IMR-90 (cell line): ENCODE measurements at regions not wholly inside any gene's neighbourhood (a gene's known extent, or its start where the extent isn't known, plus 50 kb on each side); places are given as distances from the start of the nearest gene placed in this dataset.

Experiments used
- ATAC-seq: fragments of 200-7000 bp; cut with Tn5 transposase; 2 replicates; pipeline ENCODE4 v1.9.1; 2020; ENCODE audit warnings: low read depth, mild to moderate bottlenecking, moderate library complexity
- BruUV-seq: library from RNA; stranded (reverse); fragments of 400-500 nt; replicated peaks from 2 replicates; lab custom pipeline; 2021; lab: Mats Ljungman, UMichigan
- CTCF ChIA-PET: fragments of 300-600 bp; formaldehyde crosslinking; extraction: SDS; loops from one replicate; lab custom pipeline; 2021; ENCODE audit warnings: antibody characterized with exemption; lab: Yijun Ruan, JAX
- POLR2A ChIA-PET: fragments of 300-600 bp; sonication (Branson Sonifier 250); formaldehyde crosslinking; loops from one replicate; lab custom pipeline; 2022; ENCODE audit warnings: antibody characterized with exemption; ENCODE audit not compliant: unreplicated experiment; lab: Charles Lee
- DNase-seq: peaks from one replicate; pipeline ENCODE4 v3.0.0; 2013
- H2AFZ ChIP-seq: replicated peaks from 2 replicates; pipeline ENCODE3; 2013; ENCODE audit warnings: low read length, mild to moderate bottlenecking; ENCODE audit not compliant: poor library complexity
- H2AK5ac ChIP-seq: 2 replicates; pipeline ENCODE4 v1.6.1; 2013; ENCODE audit warnings: low read depth, low read length, inconsistent platforms
- H2AK9ac ChIP-seq: replicated peaks from 2 replicates; pipeline ENCODE3; 2013; ENCODE audit warnings: mild to moderate bottlenecking, low read depth, low read length, moderate library complexity; ENCODE audit not compliant: poor library complexity
- H2BK120ac ChIP-seq: 2 replicates; pipeline ENCODE4 v1.6.1; 2013; ENCODE audit warnings: low read depth, low read length, inconsistent platforms
- H2BK15ac ChIP-seq: 3 replicates; pipeline ENCODE4 v1.6.1; 2013; ENCODE audit warnings: low read depth, low read length, inconsistent platforms
- H2BK20ac ChIP-seq: 2 replicates; pipeline ENCODE4 v1.6.1; 2013; ENCODE audit warnings: low read depth, mild to moderate bottlenecking, inconsistent platforms, low read length, moderate library complexity
- H2BK5ac ChIP-seq: 2 replicates; pipeline ENCODE4 v1.6.1; 2013; ENCODE audit warnings: mild to moderate bottlenecking, low read depth, low read length, inconsistent platforms; ENCODE audit not compliant: poor library complexity, severe bottlenecking
- H3K14ac ChIP-seq: replicated peaks from 2 replicates; pipeline ENCODE4 v1.6.1; 2013; ENCODE audit warnings: low read depth, low read length, inconsistent platforms
- H3K18ac ChIP-seq: 2 replicates; pipeline ENCODE4 v1.6.1; 2013; ENCODE audit warnings: low read depth, low read length, control low read depth
- H3K23ac ChIP-seq: 2 replicates; pipeline ENCODE4 v1.6.1; 2013; ENCODE audit warnings: low read depth, low read length, inconsistent platforms
- H3K27ac ChIP-seq: 2 replicates; pipeline ENCODE4 v1.5.1; 2013; ENCODE audit warnings: mild to moderate bottlenecking, control low read depth, low read length; ENCODE audit not compliant: insufficient read depth
- H3K27me3 ChIP-seq: 2 replicates; pipeline ENCODE4 v1.6.1; 2013; ENCODE audit warnings: low read length; ENCODE audit not compliant: control insufficient read depth, insufficient read depth
- H3K36me3 ChIP-seq: 2 replicates; pipeline ENCODE4 v1.6.1; 2013; ENCODE audit warnings: low read length, mixed read lengths; ENCODE audit not compliant: control insufficient read depth, insufficient read depth
- H3K4ac ChIP-seq: 2 replicates; pipeline ENCODE4 v1.6.1; 2013; ENCODE audit warnings: low read depth, low read length, inconsistent platforms
- H3K4me1 ChIP-seq: 2 replicates; pipeline ENCODE4 v1.6.1; 2013; ENCODE audit warnings: low read length, mixed read lengths; ENCODE audit not compliant: control insufficient read depth, insufficient read depth
- H3K4me2 ChIP-seq: 2 replicates; pipeline ENCODE4 v1.6.1; 2013; ENCODE audit warnings: low read depth, mild to moderate bottlenecking, control low read depth, low read length, moderate library complexity
- H3K4me3 ChIP-seq: 2 replicates; pipeline ENCODE4 v1.5.1; 2013; ENCODE audit warnings: low read depth, mild to moderate bottlenecking, control low read depth, low read length, moderate library complexity; ENCODE audit not compliant: insufficient read depth
- H3K56ac ChIP-seq: 2 replicates; pipeline ENCODE4 v1.6.1; 2013; ENCODE audit warnings: low read length, inconsistent platforms; ENCODE audit not compliant: insufficient read depth; ENCODE audit errors: extremely low read depth
- H3K79me1 ChIP-seq, 2 experiments: 2 replicates each; pipeline ENCODE4 v1.6.1; 2013; ENCODE audit warnings: low read length in 2 of 2, inconsistent platforms in 1 of 2, low read depth in 1 of 2
- H3K9ac ChIP-seq: 2 replicates; pipeline ENCODE4 v1.6.1; 2013; ENCODE audit warnings: low read depth, low read length, control low read depth
- H3K9me1 ChIP-seq: 2 replicates; pipeline ENCODE4 v1.6.1; 2013; ENCODE audit warnings: low read length, inconsistent platforms; ENCODE audit not compliant: insufficient read depth
- H3K9me3 ChIP-seq: 2 replicates; pipeline ENCODE4 v1.6.1; 2013; ENCODE audit warnings: low read length; ENCODE audit not compliant: control insufficient read depth, insufficient read depth
- H4K20me1 ChIP-seq: 2 replicates; pipeline ENCODE4 v1.6.1; 2013; ENCODE audit warnings: low read length, inconsistent platforms; ENCODE audit not compliant: insufficient read depth
- H4K5ac ChIP-seq: 2 replicates; pipeline ENCODE4 v1.6.1; 2013; ENCODE audit warnings: mild to moderate bottlenecking, low read depth, low read length, control low read depth
- H4K8ac ChIP-seq, 2 experiments: 2 replicates each; pipeline ENCODE4 v1.6.1; 2013; ENCODE audit warnings: low read depth in 2 of 2, low read length in 2 of 2, control low read depth in 1 of 2, inconsistent platforms in 1 of 2
- H4K91ac ChIP-seq: 2 replicates; pipeline ENCODE4 v1.6.1; 2013; ENCODE audit warnings: low read depth, low read length, inconsistent platforms; ENCODE audit not compliant: insufficient read depth
- BHLHE40 ChIP-seq: fragments of 150-350 bp; IDR thresholded peaks from 2 replicates; pipeline ENCODE4 v1.6.1; 2016; ENCODE audit warnings: mild to moderate bottlenecking, low read depth, low read length
- CEBPB ChIP-seq: IDR thresholded peaks from 2 replicates; pipeline ENCODE4 v1.6.1; 2012; ENCODE audit warnings: low read depth, low read length, improper control_type of control experiment
- CHD1 ChIP-seq: IDR thresholded peaks from 2 replicates; pipeline ENCODE4 v1.6.1; 2012; ENCODE audit warnings: low read depth, low read length, improper control_type of control experiment
- FOS ChIP-seq: fragments of 150-350 bp; IDR thresholded peaks from 2 replicates; pipeline ENCODE4 v1.6.1; 2016; ENCODE audit warnings: low read depth, low read length
- MAFK ChIP-seq: IDR thresholded peaks from 2 replicates; pipeline ENCODE4 v1.6.1; 2012; ENCODE audit warnings: low read depth, low read length, improper control_type of control experiment
- MAZ ChIP-seq: IDR thresholded peaks from 2 replicates; pipeline ENCODE4 v1.6.1; 2012; ENCODE audit warnings: low read depth, mild to moderate bottlenecking, low read length, improper control_type of control experiment, moderate library complexity, borderline replicate concordance
- MXI1 ChIP-seq: IDR thresholded peaks from 2 replicates; pipeline ENCODE4 v1.6.1; 2012; ENCODE audit warnings: low read depth, mild to moderate bottlenecking, low read length, moderate library complexity, borderline replicate concordance
- NFE2L2 ChIP-seq: fragments of 150-350 bp; IDR thresholded peaks from 2 replicates; pipeline ENCODE4 v1.6.1; 2016; ENCODE audit warnings: low read depth, mild to moderate bottlenecking, low read length
- POLR2A ChIP-seq: IDR thresholded peaks from 2 replicates; pipeline ENCODE4 v1.6.1; 2012; ENCODE audit warnings: mild to moderate bottlenecking, low read depth, low read length
- RAD21 ChIP-seq: IDR thresholded peaks from 2 replicates; pipeline ENCODE4 v1.6.1; 2012; ENCODE audit warnings: low read length, improper control_type of control experiment
- RCOR1 ChIP-seq: IDR thresholded peaks from 2 replicates; pipeline ENCODE4 v1.6.1; 2012; ENCODE audit warnings: mild to moderate bottlenecking, low read length, improper control_type of control experiment; ENCODE audit not compliant: insufficient replicate concordance
- RFX5 ChIP-seq: IDR thresholded peaks from 2 replicates; pipeline ENCODE4 v1.8.0; 2012; ENCODE audit warnings: low read depth, mild to moderate bottlenecking, low read length, moderate library complexity
- SMC3 ChIP-seq: fragments of 150-350 bp; IDR thresholded peaks from 2 replicates; pipeline ENCODE4 v1.6.1; 2016; ENCODE audit warnings: low read depth, mild to moderate bottlenecking, antibody characterized with exemption, low read length, moderate library complexity
- WGBS, 2 experiments: methylation state at CpG; one replicate each; pipeline versions ENCODE4 v1.1.5 to v1.1.7; 2013; ENCODE audit warnings: missing lambda C conversion rate in 2 of 2; ENCODE audit not compliant: insufficient read length in 1 of 2; ENCODE audit errors: extremely low coverage in 2 of 2; 5-methylcytosine and 5-hydroxymethylcytosine counted together
- dilution Hi-C: fragments of 300-500 bp; cut with HindIII; formaldehyde crosslinking; loops from one replicate; pipeline ENCODE4 v1.14.3; 2018; ENCODE audit warnings: low sequenced_read_pairs; ENCODE audit not compliant: unreplicated experiment
- in situ Hi-C: fragments of 300-500 bp; cut with MboI; formaldehyde crosslinking; loops from 3 replicates; pipeline ENCODE4 v1.14.3; 2019; ENCODE audit warnings: low sequenced_read_pairs, inconsistent platforms, mixed read lengths
- intact Hi-C: fragments of 100-400 bp; cut with micrococcal nuclease; formaldehyde crosslinking; loops from 2 replicates; pipeline ENCODE4 v1.10.0; 2022
- TF ChIP-seq, protein P1 (sequence below): conservative IDR thresholded peaks from 2 replicates; pipeline ENCODE4 v1.5.1; 2012; ENCODE audit warnings: mild to moderate bottlenecking, low read depth, low read length, improper control_type of control experiment
- TF ChIP-seq, protein P2 (sequence below): fragments of 150-350 bp; IDR thresholded peaks from 2 replicates; pipeline ENCODE4 v1.6.1; 2016; ENCODE audit warnings: low read depth, mild to moderate bottlenecking, low read length, moderate library complexity, borderline replicate concordance
- TF ChIP-seq, protein P3 (sequence below): fragments of 150-350 bp; IDR thresholded peaks from 2 replicates; pipeline ENCODE4 v1.6.1; 2017; ENCODE audit warnings: mild to moderate bottlenecking, antibody characterized with exemption, low read length, low read depth

DNA sequence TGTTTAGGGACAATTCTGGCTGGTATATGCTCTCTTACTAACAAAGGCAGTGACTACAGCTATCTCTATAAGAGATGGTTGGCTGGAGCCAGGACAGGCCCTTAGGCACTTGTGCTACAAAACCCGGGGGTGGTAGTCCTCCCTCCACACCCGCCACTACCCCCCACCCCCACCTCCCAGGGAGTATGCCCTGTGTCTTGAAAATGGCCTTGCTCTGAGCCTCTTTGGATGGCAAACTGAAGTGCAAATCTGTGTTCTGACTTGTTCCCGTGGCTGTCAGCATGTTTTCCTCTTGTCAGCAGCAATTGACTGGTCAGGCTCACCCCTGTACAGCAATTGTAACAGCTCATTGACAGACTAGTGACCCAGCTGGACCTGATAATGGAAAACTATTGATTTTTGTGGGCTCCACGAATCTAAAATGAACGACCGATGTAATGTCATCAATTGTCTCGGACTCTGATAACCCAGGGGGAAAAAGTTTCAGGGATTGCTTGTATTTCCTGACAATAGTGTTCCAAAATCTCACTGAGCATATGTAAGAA, 139.4 kb upstream of the BARHL2 start:
- no peak overlapping the region for H2BK120ac ChIP-seq

More for the DNA sequence above, 139.4 kb upstream of the BARHL2 start:
- no peak overlapping the region for H2AK5ac ChIP-seq
- H3K4me1 ChIP-seq: no peaks in the 10 kb centered on the region
- WGBS, 2 experiments: 0% methylated on average over 1 of the region's 7 CpGs; no CpG with 5 or more reads in 1 of the 2 experiments
- H2BK20ac ChIP-seq: no peak overlapping the region
- intact Hi-C loops (no loop called here), in situ Hi-C loops (no loop called here), dilution Hi-C loops (no loop called here)
- H4K20me1 ChIP-seq: no peaks in the 10 kb centered on the region
- H3K36me3 ChIP-seq: no peaks in the 10 kb centered on the region
- no peak overlapping the region for H3K27ac ChIP-seq
- no peak overlapping the region for H3K23ac ChIP-seq
- no peak overlapping the region for H2BK15ac ChIP-seq
- no peak overlapping the region for H4K91ac ChIP-seq
- DNase-seq (no peak), ATAC-seq (no peak)
- no peaks in the 10 kb centered on the region for H3K9me3 ChIP-seq
- H4K8ac ChIP-seq: no peak overlapping the region
- no peak overlapping the region for H3K4me3 ChIP-seq
- H2AK9ac ChIP-seq: no peak overlapping the region
- ChIA-PET POLR2A (no interaction called here), CTCF (no interaction called here)
- peaks cover 8% of the 10 kb centered on the region; the same call in 1 of the 2 replicates for H3K27me3 ChIP-seq
- no peak overlapping the region for H3K18ac ChIP-seq
- H4K5ac ChIP-seq: no peak overlapping the region
- H3K4ac ChIP-seq: no peak overlapping the region
- no TSS peak for BruUV-seq
- no peak overlapping the region for H2BK5ac ChIP-seq
- no peaks in the 10 kb centered on the region for H3K79me1 ChIP-seq
- H2AFZ ChIP-seq: no peak overlapping the region
- H3K9me1 ChIP-seq: no peaks in the 10 kb centered on the region
- TF ChIP-seq SMC3: no peak
- TF ChIP-seq MAFK: no peak
- no peak for TF ChIP-seq RAD21
- TF ChIP-seq MXI1: no peak
- TF ChIP-seq NFE2L2: no peak
- TF ChIP-seq MAZ: no peak
- TF ChIP-seq, protein P1, sequence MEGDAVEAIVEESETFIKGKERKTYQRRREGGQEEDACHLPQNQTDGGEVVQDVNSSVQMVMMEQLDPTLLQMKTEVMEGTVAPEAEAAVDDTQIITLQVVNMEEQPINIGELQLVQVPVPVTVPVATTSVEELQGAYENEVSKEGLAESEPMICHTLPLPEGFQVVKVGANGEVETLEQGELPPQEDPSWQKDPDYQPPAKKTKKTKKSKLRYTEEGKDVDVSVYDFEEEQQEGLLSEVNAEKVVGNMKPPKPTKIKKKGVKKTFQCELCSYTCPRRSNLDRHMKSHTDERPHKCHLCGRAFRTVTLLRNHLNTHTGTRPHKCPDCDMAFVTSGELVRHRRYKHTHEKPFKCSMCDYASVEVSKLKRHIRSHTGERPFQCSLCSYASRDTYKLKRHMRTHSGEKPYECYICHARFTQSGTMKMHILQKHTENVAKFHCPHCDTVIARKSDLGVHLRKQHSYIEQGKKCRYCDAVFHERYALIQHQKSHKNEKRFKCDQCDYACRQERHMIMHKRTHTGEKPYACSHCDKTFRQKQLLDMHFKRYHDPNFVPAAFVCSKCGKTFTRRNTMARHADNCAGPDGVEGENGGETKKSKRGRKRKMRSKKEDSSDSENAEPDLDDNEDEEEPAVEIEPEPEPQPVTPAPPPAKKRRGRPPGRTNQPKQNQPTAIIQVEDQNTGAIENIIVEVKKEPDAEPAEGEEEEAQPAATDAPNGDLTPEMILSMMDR: no peak
- TF ChIP-seq POLR2A: no peak
- no peak for TF ChIP-seq CHD1
- TF ChIP-seq FOS: no peak
- no peak for TF ChIP-seq RCOR1
- TF ChIP-seq, protein P2, sequence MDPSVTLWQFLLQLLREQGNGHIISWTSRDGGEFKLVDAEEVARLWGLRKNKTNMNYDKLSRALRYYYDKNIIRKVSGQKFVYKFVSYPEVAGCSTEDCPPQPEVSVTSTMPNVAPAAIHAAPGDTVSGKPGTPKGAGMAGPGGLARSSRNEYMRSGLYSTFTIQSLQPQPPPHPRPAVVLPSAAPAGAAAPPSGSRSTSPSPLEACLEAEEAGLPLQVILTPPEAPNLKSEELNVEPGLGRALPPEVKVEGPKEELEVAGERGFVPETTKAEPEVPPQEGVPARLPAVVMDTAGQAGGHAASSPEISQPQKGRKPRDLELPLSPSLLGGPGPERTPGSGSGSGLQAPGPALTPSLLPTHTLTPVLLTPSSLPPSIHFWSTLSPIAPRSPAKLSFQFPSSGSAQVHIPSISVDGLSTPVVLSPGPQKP: no peak
- TF ChIP-seq CEBPB: no peak
- no peak for TF ChIP-seq BHLHE40
- TF ChIP-seq, protein P3, sequence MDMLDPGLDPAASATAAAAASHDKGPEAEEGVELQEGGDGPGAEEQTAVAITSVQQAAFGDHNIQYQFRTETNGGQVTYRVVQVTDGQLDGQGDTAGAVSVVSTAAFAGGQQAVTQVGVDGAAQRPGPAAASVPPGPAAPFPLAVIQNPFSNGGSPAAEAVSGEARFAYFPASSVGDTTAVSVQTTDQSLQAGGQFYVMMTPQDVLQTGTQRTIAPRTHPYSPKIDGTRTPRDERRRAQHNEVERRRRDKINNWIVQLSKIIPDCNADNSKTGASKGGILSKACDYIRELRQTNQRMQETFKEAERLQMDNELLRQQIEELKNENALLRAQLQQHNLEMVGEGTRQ: no peak
- TF ChIP-seq RFX5: no peak
- no peak overlapping the region for H3K56ac ChIP-seq
- no peak overlapping the region for H3K4me2 ChIP-seq
- H3K14ac ChIP-seq: no peak overlapping the region
- H3K9ac ChIP-seq: no peak overlapping the region
